ENCODE measurements at regions not wholly inside any gene's neighbourhood (a gene's known extent, or its start where the extent isn't known, plus 50 kb on each side); places are given as distances from the start of the nearest gene placed in this dataset.

DNA sequence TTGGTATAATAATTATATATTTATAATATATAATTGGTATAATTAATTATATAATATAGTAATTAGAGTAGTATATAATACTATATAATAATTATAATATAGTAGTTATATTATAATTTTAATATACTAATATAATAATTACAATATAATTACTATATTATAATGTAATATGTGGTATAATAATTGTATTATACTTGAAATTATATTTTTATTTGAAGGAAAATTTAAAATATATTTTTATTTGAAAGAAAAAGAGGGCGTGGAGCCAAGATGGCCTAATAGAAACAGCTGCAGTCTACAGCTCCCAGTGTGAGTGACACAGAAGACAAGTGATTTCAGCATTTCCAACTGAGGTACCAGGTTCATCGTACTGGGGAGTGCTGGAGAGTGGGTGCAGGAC, 365.9 kb downstream of the MMUT start:
- no peak for DNase-seq

DNA sequence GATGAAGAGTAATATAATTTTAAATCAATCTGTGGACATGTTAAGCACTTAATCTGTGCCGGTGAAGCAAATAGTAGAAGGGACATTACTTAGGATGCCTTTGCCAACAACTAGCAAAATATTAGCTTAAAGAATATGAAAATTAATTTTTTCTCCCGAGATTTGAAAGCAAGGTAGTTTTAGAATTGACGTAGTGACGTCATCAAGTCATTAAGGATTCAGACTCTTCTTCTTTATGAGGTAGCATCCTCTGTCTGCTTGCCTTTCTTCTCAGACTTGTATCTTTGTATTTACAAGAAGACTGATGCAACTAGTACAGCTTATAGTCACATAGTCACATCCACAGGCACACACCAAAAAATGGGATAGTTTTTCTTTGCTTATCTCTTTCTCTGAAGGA, 374.4 kb downstream of the MMUT start:
- DNase-seq, result no peak

DNA sequence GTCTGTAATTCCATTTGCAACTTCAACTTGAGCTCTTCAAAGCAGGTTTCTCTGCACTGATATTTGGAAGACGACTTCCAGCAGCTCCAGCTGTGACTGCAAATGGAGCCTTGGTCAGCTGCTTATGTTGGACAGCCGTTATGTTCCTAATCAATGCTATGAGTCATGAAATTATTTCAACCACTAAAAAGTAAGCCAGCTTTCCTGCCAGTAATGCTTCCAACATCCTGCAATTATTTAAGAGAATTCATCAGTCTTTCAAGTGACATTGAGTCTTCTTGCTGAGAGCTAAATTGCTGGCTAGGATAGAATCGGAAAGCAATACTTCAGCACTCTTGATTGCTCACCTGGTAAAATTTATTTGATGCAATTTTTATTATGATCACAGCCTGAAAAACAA, 375.7 kb downstream of the MMUT start:
- DNase-seq, result no peak

DNA sequence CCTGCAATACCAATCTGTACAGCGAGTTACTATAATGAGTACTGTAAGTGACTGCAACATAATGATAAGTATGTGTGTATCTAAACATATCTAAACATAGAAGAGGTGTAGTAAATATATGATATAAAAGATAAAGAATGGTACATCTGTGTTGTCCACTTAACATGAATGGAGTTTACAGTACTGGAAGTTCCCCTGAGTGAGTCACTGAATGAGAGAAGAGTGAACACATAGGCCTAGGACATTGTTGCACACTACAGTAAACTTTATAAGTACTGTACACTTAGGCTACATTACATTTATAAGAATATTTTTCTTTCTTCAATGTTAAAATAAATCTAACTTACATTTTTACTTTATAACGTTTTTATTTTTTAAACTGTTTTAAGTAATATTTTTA, 380.4 kb downstream of the MMUT start:
- no peak for DNase-seq

DNA sequence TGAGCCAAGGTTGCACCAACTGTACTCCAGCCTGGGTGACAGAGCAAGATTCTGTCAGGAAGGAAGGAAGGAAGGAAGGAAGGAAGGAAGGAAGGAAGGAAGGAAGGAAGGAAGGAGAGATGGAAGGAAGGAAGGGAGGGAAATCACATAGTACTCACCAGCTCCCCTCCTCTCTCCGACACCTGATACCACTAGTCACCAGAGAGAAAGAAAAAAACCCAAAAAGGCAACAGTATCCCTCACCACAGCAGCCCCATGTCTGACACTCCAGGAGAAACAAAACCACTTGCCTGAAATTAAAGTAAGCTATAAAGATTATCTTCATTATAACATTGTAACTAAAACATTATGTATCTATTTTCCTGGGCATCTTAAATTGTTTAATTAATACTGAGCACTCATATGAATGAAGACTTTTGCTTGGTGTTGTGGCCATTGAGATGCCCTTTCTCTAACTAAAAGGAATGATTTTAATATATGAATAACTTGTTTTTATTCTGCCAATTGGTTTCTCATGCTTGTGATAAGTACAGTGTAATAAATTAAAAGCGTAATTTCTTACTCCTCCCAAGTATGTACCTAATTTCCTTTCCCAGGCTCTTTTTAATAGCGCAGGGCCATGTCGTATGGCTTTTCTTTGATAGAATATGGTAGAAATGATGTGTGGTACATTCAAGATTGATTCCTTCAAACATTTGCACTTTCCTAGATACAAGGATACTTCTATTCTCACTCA, 390.0 kb downstream of the MMUT start:
- DNase-seq, result no peak

DNA sequence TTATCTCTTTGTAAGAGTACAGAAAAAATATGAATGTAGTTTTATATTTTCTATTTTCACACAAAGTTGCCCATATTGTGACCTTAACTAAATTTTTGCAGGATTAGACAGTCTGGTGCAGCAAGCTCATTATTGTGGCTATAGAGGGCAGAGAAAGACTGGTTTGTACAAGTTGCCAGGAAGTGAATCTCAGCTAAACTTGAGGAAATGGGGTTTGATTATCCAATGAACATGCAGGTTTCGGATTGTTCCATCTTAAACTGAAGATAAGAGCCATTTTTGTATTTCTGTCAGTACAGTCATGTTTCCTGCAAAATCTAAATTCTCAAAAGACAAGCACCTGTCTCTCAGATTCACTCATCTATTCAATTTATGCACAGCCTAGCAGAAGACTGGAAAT, 390.9 kb downstream of the MMUT start:
- DNase-seq, result no peak

DNA sequence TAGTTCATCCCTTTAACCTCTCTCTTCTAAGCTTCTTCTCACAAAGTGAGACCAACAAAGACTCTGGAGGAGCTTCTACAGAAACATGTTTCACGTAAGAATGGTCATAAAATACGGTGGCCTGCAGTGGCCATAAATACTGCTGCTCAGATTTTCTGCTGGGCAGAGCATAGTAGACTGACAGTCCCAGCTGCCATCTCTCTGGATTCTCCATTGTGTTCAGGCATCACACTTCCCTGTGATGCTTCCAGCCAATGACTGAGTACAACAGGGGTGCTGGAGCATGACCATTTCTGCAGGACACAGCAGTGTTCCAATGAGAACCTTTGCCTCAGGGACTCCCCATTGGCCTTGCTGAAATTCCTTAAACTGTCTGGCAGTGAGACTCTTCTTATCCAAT, 392.6 kb downstream of the MMUT start:
- DNase-seq, result no peak

DNA sequence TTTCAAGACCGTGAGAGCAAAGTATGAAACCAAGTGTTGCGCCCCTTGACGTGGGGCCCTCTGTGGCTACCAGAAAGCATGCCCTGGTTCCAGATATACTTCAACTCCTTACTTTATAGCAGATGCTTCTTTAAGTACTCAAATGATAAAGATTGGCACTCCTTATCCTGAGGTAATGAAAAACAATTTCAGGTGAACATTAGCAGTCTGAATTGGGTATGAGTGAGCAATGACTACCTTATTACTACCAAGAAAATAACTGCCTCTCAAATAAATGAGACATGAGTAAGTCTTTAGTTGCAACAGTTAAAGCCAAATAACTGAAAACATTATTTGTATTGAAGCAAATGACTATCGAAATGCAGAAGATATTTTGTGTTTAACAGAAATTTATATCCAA, 408.7 kb downstream of the MMUT start:
- no peak for DNase-seq

DNA sequence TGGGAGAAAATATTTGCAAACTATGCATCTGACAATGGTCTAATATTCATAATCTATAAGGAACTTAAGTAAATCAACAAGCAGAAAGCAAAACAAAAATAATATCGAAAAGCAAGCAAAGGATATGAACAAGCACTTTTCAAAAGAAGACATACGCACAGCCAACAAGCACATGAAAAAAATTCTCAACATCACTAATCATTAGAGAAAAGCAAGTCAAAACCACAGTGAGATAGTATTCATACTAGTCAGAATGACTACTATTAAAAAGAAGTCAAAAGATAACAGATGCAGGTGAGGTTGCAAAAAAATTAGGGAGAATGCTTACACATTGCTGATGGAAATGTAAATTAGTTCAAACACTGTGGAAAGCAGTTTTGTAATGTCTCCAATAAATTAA, 410.2 kb downstream of the MMUT start:
- DNase-seq, result no peak

DNA sequence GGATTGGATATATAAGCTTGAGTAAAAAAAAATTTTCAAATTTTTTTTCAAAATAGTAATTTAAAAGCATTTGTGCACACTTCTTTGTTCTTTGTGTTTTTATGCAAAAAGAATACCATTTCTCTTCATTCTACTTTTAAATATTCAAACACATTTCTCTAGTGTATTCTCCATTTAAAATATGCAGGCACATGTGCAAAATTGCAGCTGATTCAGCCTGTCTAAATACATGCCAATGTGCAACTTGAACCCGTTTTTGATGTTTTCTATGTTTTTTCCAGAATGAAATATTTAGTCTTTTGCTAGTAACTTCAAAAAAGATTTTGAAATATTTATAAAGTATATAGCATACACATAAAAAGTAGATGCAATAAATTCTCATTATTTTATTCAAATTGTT, 411.8 kb downstream of the MMUT start:
- DNase-seq, result no peak

DNA sequence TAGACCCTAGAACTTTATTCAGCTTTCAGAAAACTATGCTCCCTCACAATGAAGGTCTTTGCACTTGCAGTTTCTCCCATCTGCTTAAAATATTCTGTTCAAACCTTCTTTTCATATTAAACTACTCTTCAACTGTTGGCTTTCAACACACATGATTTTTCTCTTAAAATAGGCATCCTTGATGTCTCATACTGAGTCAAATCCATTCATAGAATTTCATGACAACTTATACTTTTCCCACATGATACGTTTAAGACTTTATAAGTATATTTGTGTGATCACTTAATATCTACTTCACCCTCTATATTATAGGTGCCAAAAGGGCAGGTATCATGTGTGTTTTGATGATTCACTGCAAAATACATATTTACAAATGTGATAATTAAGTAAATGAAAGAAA, 412.5 kb downstream of the MMUT start:
- DNase-seq, result no peak

DNA sequence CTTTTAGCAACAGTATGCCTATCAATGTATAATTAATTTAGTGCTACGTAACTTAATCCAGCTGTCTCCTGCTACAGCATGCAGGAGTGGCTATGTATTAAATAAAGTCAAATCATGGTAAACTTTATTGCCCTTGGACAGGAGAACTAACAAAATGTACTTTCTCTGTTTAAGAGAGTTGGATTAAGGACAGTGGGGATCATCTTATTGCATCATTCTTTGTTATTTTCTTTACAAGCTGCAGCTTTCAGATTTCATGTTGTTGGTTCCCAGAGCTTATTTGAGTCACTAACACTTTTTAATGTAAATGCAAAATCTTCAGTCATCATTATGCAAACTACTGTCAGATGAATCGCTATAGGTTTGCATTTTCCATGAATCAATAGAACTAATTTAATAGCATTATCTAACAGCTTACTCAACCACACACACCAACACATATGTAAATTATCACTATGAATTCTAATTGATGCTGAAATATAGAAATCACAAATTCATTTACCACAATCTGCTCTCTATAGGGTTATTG, 424.7 kb downstream of the MMUT start:
- no peak for DNase-seq

DNA sequence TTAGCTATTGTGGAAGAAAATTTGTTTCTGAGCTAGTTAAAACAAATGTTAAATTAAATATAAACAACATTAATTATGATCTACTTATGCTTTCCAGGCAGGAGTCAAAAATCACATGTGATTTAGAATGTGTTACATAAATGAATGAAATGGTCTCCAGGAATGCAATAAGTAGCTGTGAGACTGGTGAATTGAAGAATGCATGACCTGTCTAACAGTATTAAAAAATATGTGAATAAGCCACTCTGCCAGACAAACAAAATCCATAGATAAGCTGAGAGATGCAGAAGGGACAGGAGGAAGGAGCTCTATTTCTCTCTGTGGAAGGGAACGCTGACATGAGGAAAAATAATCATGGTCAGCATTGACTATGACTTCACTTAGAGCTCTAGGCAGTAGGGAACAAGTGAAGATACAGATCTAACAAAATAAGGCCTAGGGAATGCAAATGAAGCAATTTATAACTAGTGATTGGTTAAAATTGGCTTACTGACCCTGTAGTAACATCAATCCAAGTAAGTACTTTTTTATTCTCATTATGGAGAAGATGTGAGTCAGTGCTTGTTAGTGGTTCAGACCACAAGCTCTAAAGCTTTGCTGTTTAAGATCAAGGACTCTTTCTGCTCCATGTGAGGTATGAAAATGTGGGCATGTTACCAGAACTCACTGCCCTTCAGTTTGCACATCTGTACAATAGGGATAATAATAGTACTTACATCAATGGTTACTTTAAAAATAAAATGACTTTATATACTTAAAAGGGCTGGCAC, 432.6 kb downstream of the MMUT start:
- DNase-seq, result no peak

DNA sequence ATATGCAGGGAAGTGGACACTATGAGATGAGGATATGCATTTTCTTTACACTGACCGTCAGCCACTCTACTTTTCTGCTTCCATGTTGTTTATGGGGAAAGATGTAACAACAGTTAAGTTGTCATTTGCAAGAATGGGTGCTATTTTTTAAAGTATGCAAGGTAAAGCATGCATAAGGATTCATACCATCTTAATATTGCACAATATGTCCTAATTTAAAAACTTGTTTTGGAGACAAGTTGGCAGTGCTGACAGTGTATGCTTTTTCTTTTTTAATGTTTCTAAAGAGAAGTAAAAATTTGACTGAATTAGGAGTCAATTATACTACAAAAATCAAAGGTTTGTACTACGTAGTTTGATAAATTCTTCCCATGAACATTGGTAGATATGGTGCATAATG, 435.4 kb downstream of the MMUT start:
- DNase-seq, result no peak

DNA sequence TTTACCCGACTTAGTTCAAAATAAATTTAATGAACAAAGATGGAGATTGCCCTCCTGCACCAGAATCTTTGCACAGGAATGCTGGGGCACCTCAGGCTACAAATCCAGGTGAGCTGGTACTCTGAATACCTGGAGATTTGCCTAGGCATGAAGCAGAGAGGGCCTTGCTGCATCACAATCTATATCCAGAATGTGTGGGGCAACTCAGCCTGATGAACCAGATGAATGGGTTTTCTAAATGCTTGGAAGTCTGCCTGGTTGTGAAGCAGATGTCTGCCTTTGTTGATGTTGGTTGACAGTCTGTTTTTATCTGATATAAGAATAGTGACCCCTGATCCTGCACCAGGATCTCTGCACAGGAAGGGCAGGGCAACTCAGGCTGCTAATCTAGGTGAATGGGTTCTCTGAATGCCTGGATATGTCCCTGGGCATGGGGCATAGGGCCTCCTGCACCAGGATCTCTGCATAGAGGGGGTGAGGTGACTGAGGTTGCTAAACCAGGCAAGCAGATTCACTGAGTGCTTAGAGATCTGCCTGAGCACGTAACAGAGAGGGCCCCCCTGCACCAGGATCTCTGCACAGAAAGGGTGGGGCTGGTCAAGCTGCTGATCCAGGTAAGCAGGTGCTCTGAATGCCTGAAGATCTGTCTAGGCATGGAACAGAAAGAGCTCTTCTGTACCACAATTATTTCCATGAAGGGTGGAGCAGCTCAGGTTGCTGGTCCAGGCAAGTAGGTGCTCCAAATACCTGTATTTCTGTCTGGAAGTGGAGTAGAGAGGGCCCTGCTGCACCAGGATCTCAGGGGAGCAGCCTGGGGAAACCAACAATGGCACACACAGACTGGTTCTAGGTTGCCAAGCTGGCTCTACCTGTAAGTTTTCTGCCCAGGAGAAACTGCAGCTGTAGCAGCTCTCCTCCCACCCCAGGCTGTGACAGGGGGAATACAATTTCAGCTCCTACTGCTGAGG, 437.5 kb downstream of the MMUT start:
- DNase-seq, result no peak

DNA sequence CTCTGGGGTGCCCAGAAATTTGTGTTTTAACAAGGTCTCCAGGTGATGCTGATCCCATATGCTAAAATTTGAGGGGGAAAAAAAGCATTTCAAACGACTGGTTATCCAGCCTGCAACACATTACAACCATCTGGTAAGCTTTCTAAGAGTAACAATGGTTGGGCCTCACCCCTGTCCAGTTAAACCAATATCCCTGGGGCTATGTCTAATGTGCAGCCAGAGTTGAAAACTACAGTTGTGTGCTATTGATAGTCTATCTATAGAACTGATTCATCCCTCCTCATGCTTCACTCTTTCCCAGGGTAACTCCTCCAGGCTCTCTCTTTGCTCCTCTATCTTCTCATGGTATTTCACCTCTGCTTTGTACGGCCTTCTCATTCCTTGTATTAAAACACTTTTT, 458.3 kb downstream of the MMUT start:
- no peak for DNase-seq

DNA sequence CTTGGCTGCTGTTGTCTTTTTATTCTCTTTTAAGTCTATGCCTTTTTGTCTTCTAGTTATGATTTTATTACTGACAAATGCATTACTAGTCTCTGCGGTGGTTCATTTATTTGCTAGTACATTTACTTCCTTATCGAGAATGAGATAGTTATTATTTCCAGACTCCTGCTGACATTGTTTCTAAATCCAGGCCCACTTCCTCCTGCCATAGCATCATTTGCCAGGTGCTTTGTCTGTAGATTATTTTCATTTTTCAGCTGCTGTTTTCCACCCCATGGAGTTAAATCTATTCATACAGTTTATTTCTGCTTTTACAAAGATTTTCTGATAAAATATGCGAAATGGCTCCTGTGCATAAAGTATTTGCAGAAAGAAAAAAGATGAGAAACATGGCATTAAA, 459.7 kb downstream of the MMUT start:
- DNase-seq, result no peak

DNA sequence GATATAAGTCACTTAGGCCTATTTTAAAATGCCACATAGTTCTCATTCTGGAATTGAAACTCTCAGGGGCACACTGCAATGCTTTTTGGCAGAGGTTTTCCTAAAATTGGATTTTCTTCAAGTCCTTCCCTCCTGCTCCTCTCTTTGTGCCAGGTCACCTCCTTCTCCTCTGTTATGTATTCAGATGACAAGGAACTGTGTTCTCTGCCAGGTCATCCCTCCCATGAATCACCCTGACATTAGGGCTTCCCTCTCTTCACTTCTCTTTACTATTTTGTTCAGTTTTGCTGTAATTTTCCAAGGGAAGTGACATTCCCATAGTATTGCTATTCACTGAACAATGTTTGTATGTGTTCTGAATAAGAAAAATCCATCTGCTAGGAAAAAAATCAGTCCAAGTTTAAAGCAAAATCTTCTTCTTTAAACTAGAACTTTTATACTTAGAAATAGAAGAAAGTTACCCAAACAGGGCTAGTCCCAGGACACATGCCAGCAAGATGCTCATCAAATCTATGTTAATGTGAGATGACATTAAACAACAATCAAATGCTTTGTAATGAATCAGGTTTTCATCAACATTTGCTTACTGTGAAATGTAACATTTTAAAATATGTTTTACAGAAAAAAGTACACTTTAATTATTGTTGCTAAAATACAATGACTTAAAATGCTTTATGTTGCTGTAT, 461.1 kb downstream of the MMUT start:
- DNase-seq, result no peak

DNA sequence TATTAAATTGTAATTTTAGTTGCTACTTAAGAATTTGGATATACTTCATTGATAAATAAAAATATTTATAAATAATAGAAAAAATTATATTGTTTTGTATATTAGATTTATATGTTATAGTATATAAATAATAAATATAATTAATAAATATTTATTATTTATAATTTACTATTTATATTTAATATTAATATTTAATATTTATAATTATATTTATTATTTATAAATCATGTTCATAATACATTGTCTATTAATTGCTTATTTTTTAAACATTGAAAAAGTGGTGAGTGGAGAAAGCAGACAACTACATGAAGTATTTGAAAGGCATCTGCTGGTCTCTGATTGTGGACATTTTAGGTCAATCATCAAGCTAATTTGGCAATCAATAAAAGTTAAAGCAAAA, 464.5 kb downstream of the MMUT start:
- no peak for DNase-seq

DNA sequence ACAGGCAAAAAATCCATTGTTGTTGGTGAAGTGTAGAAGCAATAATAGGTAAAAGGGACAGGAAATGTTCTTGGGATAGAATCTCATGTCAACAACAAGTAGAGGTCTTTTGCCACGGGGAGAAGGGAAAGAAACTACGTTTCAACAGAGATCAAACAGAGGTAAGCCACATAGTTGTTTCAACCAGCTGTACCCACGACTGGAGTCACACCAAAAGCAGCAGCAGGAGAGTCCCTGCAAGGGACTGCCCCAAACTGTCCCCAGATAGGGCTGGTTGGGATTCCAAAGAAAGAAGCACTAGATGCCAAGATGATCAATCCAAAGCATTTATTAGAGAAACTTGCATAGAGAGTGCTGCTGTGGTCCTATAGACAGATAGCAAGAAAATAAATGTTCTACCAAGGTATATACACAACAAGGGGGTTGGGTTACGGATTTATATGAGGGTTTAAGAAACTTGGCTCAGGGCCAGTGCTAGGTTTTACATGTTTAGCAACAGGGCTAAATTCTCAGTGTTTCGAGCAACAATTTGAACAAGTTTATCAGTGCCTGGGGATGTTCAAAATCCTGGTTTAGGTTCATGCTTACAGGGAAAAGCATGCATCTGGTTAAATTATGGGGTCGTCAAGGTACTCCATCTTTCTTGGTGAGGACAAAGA, 466.5 kb downstream of the MMUT start:
- DNase-seq, result no peak

DNA sequence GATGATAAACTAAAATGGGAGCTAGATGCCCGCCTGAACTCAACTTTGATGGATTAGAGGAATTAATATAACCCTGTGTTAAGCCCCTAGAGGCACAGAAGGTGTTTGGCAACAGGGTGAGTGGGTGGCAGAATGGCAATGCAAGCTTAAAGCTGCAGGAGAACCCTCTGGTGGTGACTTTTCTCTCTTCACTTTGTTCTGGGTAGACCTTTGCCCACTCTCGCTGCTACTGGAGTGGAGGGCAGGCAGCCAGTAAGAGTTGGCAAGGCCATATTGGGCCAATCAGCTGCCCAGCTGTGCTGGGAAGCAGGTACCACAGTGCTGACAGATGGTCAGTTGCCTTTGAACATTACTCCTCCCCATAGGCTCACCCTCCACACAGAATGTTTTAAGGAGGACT, 468.2 kb downstream of the MMUT start:
- DNase-seq, result no peak

DNA sequence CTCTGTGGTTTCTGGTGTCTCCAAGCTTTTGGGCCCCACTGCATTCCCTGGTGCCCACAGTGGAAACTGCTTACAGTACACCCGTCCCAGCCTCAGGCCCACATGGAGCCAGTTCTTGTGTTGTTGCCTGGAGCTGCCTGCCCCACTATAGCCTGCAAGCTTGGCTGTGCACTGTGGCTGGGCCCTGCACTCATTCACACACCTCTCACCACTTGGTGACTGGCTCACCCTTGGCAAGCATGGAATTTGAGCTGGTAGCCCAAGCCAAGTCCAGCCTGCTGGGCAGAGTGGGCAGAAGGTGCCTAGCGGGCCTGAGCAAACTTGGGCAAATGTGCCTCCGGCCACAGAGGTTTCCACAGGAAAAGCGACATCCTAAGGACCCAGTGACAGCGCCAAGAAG, 472.3 kb downstream of the MMUT start:
- no peak for DNase-seq
